ENCODE measurements at regions not wholly inside any gene's neighbourhood (a gene's known extent, or its start where the extent isn't known, plus 50 kb on each side); places are given as distances from the start of the nearest gene placed in this dataset.

DNA sequence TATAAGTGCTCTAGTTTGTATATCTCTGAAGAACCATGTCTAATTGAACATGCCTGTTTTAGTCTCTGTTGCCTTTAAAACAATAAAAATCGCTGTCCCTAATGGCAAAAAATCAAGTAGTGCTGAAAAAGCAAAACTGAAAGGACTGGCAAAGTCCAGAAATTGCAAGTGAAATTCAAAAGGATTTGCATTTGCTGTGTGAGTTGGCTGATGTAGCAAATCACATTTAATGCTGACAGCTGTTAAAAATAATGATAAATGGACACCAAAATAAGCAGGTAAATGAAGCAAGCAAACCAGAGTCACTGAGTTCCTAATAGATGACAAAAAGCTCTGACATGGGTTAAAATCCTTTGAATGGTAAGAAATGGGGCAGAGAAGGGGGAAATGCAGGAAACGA, 874.1 kb downstream of the GRM8 start:
- DNase-seq (ENCODE audit: insufficient read length, low spot score) (peak; percentile 1), FAIRE-seq (peak; percentile 69)

- DNase-seq (ENCODE audit: insufficient read length, low spot score) (no peak), FAIRE-seq (peak; percentile 73)
These were observed 882.6 kb downstream of the GRM8 start for GRCh38 chr7:126370038-126370668.

GRCh38 chr7:126362746-126363145, 890.0 kb downstream of the GRM8 start:
- DNase-seq (ENCODE audit: insufficient read length, low spot score) (no peak), FAIRE-seq (no peak)

GRCh38 chr7:126361183-126361582, 891.6 kb downstream of the GRM8 start:
- no peak for FAIRE-seq

GRCh38 chr7:126339813-126340212, 912.9 kb downstream of the GRM8 start:
- FAIRE-seq: no peak
- no peak for DNase-seq (ENCODE audit: insufficient read length, low spot score)

More at GRCh38 chr7:126361183-126361582, 891.6 kb downstream of the GRM8 start:
- no peak for DNase-seq (ENCODE audit: insufficient read length, low spot score)

DNA sequence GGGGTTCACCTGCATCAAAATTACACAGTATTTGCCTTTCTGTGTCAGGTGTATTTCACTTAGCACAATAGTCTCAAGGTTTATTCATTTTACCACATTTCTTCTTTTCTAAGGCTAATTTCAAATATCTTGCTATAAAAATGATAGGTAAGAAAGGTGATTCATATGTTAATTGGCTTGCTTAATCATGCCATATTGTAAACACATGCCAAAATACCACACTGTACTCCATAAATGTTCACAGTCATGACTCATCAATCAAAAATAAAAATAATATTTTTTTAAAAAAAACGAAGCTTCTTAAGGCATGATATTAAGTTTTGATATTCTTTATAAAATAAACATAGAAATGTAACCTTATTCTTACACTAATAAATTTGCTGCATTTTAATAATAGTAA, 947.1 kb downstream of the GRM8 start:
- FAIRE-seq: no peak
- DNase-seq (ENCODE audit: insufficient read length, low spot score): no peak

DNA sequence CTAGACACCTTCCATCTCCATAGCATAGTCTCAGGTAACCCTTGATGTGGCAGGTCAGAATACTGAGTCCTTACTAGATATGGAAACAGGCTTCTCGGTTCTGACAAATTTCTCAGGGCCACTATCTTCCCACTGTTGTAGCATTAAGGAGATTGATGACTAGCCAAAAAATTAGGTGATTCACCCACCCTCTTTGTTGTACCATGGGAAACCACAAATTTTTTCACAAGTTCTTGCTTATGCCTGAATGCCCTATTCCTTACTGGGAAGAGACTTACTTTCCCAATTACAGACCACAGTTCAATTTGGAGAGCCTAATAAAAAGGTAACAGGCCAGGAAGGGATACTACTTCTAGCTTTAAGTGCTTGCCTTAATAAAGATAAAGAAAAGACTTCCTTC, 948.8 kb downstream of the GRM8 start:
- no peak for FAIRE-seq
- no peak for DNase-seq (ENCODE audit: insufficient read length, low spot score)

- no peak for FAIRE-seq
- DNase-seq (ENCODE audit: insufficient read length, low spot score): no peak
These were observed 950.1 kb downstream of the GRM8 start for GRCh38 chr7:126302639-126303038.

DNA sequence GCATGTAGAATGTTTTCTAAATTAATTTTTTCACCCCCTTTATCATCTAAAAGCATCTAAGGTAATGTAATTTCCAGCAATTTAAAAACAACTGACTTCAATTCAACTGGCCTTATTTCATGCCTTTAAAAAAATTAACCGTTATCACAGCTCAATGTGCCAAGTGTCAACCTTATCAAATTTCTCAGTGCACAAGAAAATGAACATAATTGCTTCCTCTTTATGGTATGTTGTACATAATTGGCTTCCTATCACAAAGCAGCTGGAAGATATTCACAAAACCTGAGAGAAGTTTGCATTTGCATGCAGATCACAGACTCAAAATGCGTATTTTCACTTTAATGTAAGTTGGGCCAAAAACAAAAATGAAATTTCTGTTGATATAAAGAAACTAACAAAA, 966.4 kb downstream of the GRM8 start:
- FAIRE-seq: no peak
- no peak for DNase-seq (ENCODE audit: insufficient read length, low spot score)

GRCh38 chr7:126236261-126236660, 1016.5 kb downstream of the GRM8 start:
- no peak for FAIRE-seq
- no peak for DNase-seq (ENCODE audit: insufficient read length, low spot score)

- no peak for FAIRE-seq
- DNase-seq (ENCODE audit: insufficient read length, low spot score): no peak
These were observed 1024.2 kb downstream of the GRM8 start for GRCh38 chr7:126228356-126229061.

- FAIRE-seq: no peak
- DNase-seq (ENCODE audit: insufficient read length, low spot score): no peak
These were observed 1025.1 kb downstream of the GRM8 start for GRCh38 chr7:126227643-126228042.

DNA sequence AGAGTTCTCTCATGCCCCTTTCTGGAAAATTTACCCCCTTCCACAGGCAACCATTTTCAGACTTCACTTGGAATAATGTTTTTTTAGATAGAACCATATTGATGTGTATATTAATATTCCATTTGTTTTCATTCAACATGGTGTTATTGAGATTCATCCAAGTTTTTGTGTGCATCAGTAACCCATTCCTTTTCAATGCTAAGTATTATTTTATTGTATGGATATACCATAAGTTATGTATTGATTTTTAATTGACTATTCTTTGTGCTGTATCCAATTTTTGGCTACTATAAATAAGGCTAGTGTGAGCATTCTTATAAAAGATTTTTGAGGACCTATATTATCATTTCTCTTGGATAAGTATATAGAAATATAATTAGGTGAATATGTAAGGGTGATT, 1025.7 kb downstream of the GRM8 start:
- FAIRE-seq: no peak

DNA sequence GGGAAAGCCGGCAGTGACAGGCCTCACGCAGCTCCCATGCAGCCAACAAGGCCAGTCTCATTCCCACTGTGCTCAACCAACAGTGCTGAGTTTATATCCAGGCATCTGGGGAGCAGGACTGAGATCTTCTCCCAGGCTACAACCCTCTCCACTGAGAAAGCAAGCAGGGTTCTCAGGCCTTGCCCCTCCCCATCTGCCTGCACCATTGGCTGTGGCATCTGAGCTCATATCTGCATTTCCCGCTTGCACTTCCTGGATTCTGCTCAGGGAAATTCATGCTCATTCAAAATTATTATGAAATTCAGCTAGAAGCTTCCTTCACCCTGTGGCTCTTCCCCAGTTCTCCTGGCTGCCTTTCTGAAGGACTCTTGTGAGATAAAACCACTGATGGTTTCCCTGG, 1029.0 kb downstream of the GRM8 start:
- no peak for FAIRE-seq
- no peak for DNase-seq (ENCODE audit: insufficient read length, low spot score)

More for the DNA sequence above, 1025.7 kb downstream of the GRM8 start:
- DNase-seq (ENCODE audit: insufficient read length, low spot score): no peak

GRCh38 chr7:126222782-126223181, 1030.0 kb downstream of the GRM8 start:
- FAIRE-seq: no peak

DNA sequence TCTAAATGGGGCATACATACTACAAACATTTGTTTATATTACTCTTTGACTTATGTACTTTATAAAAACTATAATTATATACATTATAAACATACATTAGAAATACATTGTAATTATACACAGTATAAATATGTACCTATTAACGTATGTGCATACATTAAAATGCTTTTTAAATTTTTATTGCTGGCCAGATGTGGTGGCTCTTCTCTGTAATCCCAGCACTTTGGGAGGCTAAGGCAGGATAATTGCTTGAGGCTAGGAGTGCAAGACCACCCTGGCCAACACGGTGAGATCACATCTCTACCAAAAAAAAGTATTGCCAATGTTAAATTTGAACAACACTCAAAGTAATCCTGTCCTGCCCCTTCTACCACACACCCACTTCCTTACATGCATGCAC, 1037.0 kb downstream of the GRM8 start:
- no peak for FAIRE-seq
- no peak for DNase-seq (ENCODE audit: insufficient read length, low spot score)

More at GRCh38 chr7:126222782-126223181, 1030.0 kb downstream of the GRM8 start:
- no peak for DNase-seq (ENCODE audit: insufficient read length, low spot score)

DNA sequence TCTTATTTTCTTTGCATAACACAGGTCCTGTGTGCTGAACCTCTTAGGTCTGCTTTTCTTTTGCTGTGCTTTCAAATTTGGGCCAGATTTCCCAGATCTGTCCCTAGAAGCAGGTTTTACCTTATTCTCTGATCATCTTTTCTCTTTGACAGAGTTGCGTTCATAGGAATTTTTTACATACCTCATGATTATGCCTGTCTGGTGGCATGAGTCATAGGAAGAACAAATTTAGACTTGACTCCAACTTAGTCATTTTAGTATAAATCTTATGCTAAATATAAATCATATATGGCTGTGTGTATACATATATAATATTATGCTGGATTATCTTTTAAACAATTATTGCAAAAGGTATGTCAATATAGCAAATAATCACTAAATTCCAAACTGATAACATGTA, 1038.9 kb downstream of the GRM8 start:
- DNase-seq (ENCODE audit: insufficient read length, low spot score) (no peak), FAIRE-seq (no peak)

DNA sequence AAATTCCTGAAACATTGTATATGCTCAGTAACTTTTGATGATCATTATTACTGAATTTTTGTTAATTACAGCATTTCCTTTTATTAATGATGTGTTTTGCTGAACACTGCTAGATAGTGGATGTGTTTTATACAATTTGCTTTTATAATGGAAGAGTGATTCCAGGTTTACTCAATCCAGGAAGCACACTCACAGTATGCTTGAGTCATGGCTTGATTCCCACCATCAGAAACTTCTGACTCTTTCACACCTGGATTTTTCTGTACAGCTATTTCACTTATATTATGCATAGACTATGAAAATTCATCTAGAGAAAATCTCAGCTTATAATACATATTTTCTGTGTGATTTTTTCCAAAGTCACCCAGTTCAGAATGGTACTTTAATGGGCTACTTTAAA, 1040.9 kb downstream of the GRM8 start:
- no peak for FAIRE-seq
- DNase-seq (ENCODE audit: insufficient read length, low spot score): no peak

GRCh38 chr7:126210707-126211106, 1042.0 kb downstream of the GRM8 start:
- FAIRE-seq: no peak
- no peak for DNase-seq (ENCODE audit: insufficient read length, low spot score)

GRCh38 chr7:126203185-126203584, 1049.6 kb downstream of the GRM8 start:
- FAIRE-seq (no peak), DNase-seq (ENCODE audit: insufficient read length, low spot score) (no peak)

- FAIRE-seq (no peak), DNase-seq (ENCODE audit: insufficient read length, low spot score) (no peak)
These were observed 1050.6 kb downstream of the GRM8 start for GRCh38 chr7:126202177-126202576.

GRCh38 chr7:126185959-126186580, 1066.7 kb downstream of the GRM8 start:
- FAIRE-seq (no peak), DNase-seq (ENCODE audit: insufficient read length, low spot score) (no peak)

All from GM19239 (cell line).